AG04450 (cell line): ENCODE measurements at regions not wholly inside any gene's neighbourhood (a gene's known extent, or its start where the extent isn't known, plus 50 kb on each side); places are given as distances from the start of the nearest gene placed in this dataset.

Experiments
- CTCF ChIA-PET: fragments of 300-600, 350-600 bp; formaldehyde crosslinking; extraction: SDS; loops from one replicate; lab custom pipeline; 2022; ENCODE audit warnings: antibody characterized with exemption, inconsistent platforms; lab: Charles Lee
- POLR2A ChIA-PET: fragments of 350-600 bp; formaldehyde crosslinking; extraction: SDS; loops from one replicate; lab custom pipeline; 2021; ENCODE audit warnings: antibody characterized with exemption, inconsistent platforms; lab: Yijun Ruan, JAX
- DNase-seq: peaks from one replicate; pipeline ENCODE4 v3.0.0-alpha.2; 2011; ENCODE audit warnings: low read depth, low spot score
- H3K27ac ChIP-seq: one replicate; pipeline ENCODE4 v1.5.1; 2012; ENCODE audit warnings: low read depth, low read length, control low read depth
- H3K27me3 ChIP-seq: one replicate; pipeline ENCODE4 v1.6.0; 2012; ENCODE audit warnings: low read length; ENCODE audit not compliant: control insufficient read depth, insufficient read depth
- H3K4me3 ChIP-seq: 2 replicates; pipeline ENCODE4 v1.5.1; 2011; ENCODE audit warnings: mild to moderate bottlenecking, low read depth, low read length, control low read depth
- H3K9me3 ChIP-seq: 2 replicates; pipeline ENCODE4 v1.5.1; 2012; ENCODE audit warnings: low read length; ENCODE audit not compliant: control insufficient read depth, insufficient read depth
- TF ChIP-seq, protein P1 (sequence below): IDR thresholded peaks from 2 replicates; pipeline ENCODE4 v1.5.1; 2011; ENCODE audit warnings: low read depth, low read length, control low read depth, inconsistent platforms

DNA sequence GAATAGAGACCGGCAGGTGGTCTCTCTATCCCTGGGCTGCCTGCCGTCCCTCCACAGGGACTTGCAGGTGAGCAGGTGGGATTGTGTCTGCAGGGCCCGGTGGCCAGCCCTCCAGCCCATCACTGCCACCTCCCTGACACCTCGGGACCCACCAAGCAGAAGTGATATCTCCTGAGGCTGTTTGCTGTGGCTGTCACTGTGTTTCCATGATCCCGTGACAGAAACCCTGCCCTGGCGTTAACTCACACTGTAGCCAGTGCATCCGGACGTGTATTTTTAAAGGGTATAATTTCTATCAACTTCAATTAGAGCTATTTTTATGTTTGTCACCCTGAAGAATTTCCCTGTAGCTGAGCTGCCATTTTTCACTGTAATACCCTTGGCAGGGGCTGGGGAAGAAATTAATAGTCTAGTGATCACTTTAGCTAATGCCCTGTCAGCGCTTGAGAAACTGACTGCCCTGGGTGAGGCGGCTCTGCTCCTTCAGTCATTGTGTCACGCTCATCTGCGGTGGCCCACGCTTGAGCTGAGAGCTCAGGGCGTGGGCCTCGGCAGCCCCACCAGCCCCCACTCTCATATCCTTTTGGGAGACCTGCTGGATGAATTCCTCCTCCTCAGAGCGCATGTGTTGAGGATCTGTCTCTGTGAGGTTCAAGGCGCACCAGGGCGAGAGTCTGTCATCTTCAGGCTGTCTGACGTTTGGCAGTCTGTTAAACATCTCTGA is 229.9 kb upstream of the CIBAR2 start:
- H3K4me3 ChIP-seq = no peak overlapping the region
- POLR2A ChIA-PET = no interaction called here
- no peaks in the 10 kb centered on the region for H3K27me3 ChIP-seq
- no peaks in the 10 kb centered on the region for H3K9me3 ChIP-seq
- no peak for DNase-seq
- H3K27ac ChIP-seq = no peak overlapping the region
- TF ChIP-seq, protein P1, sequence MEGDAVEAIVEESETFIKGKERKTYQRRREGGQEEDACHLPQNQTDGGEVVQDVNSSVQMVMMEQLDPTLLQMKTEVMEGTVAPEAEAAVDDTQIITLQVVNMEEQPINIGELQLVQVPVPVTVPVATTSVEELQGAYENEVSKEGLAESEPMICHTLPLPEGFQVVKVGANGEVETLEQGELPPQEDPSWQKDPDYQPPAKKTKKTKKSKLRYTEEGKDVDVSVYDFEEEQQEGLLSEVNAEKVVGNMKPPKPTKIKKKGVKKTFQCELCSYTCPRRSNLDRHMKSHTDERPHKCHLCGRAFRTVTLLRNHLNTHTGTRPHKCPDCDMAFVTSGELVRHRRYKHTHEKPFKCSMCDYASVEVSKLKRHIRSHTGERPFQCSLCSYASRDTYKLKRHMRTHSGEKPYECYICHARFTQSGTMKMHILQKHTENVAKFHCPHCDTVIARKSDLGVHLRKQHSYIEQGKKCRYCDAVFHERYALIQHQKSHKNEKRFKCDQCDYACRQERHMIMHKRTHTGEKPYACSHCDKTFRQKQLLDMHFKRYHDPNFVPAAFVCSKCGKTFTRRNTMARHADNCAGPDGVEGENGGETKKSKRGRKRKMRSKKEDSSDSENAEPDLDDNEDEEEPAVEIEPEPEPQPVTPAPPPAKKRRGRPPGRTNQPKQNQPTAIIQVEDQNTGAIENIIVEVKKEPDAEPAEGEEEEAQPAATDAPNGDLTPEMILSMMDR = no peak
- CTCF ChIA-PET = interaction anchor here (1.6 kb wide), 1 partner anchor 227 kb away, joined by 5 read pairs; no protein-coding TSS in a partner anchor

DNA sequence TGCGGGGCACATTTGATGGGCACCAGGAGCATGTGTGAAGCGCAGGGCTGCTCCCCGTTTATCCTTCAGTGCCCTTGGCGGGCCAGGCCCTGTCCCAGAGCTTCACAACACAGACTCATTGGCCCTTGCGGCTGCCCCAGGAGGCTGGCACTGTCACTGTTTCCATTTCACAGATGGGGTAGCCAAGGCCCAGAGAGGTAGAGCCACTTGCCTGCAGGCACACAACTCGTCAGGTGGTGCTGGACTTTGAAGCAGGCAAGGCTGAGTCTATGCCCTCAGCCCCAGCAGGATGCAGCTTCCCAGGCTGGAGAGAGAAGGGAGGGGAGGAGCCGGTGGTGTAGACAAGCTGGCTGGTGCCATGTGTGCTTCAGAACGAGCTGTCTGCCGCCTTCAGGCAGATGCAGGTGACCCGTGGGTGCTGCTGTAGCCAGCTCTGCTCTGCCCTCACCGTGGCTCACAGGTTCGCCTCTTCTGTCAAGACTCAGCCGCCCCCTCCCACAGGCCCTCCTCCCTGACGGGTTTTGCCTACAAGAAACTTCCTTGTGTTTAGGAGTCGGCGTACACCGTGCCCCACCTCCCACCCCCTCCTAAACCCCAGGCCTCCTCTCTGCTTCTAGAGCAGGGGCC is 232.3 kb upstream of the CIBAR2 start:
- H3K9me3 ChIP-seq = no peaks in the 10 kb centered on the region
- ChIA-PET POLR2A (no interaction called here), CTCF (no interaction called here)
- no peak overlapping the region for H3K4me3 ChIP-seq
- no peaks in the 10 kb centered on the region for H3K27me3 ChIP-seq
- TF ChIP-seq, protein P1 = no peak
- no peak for DNase-seq
- no peak overlapping the region for H3K27ac ChIP-seq

DNA sequence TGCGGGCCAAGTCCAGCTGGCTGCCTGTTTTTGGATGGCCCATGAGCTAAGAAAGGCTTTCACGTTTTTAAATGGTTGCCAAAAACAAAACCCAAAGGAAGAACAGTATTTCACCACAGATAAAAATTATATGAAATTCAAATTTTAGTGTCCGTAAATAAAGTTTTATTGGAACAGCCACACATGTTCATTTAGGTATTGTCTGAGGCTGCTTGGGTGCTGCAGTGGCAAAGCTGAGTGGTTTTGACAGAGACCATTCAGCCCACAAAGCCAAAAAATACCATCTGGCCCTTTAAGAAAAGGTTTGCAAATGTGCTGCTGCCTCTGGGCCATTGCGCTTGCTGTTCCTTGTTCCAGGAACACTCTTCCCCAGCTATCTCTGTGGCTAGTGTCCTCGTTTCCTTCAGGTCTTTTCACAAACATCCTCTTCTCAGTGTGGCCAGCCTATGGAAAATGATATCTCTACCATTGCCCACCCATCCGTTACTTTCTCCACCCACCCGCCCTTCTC is 232.9 kb upstream of the CIBAR2 start:
- CTCF ChIA-PET = no interaction called here
- TF ChIP-seq, protein P1 = no peak
- H3K27ac ChIP-seq = no peak overlapping the region
- H3K9me3 ChIP-seq = no peaks in the 10 kb centered on the region
- no peaks in the 10 kb centered on the region for H3K27me3 ChIP-seq
- DNase-seq = no peak
- POLR2A ChIA-PET = no interaction called here
- no peak overlapping the region for H3K4me3 ChIP-seq

DNA sequence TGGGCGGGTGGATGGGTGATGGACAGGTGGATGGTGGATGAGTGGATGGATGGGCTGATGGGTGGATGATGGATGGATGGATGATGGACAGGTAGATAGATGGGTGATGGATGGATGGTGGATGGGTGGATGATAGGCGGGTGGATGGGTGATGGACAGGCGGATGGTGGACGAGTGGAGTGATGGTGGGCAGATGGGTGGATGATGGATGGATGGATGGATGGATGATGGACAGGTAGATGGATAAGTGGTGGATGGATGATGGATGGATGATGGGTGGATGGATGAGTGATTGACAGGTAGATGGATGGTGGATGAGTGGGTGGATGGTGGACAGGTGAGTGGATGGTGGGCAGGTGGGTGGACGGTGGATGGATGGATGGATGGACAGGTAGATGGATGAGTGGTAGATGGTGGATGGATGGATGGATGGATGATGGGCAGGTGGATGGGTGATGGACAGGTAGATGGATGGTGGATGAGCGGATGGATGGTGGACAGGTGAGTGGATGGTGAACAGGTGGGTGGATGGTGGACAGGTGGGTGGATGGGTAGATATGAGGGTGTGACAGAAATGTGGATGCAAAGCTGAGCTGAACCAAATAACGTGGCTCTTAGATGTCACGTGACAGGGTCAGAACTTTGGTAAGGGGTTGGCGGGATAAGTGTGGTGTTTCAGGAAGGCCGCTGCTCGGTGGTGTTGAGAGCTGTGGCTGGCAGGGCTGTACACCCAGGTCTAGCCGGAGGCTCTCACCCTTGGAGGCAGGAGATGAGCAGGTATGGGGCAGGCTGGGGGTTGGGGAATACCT is 234.3 kb upstream of the CIBAR2 start:
- no peak overlapping the region for H3K27ac ChIP-seq
- H3K4me3 ChIP-seq = no peak overlapping the region
- H3K9me3 ChIP-seq = no peaks in the 10 kb centered on the region
- DNase-seq = no peak
- ChIA-PET POLR2A (no interaction called here), CTCF (interaction anchor here (1.2 to 1.4 kb wide), 4 partner anchors 82 to 371 kb away, joined by 3 to 8 read pairs (median 4); no protein-coding TSS in a partner anchor)
- H3K27me3 ChIP-seq = no peaks in the 10 kb centered on the region
- TF ChIP-seq, protein P1 = no peak
